ENCODE measurements at regions not wholly inside any gene's neighbourhood (a gene's known extent, or its start where the extent isn't known, plus 50 kb on each side); places are given as distances from the start of the nearest gene placed in this dataset.

GRCh38 chr17:77425348-77425747 lies 284.6 kb downstream of the SEC14L1 start:
- H3K9ac ChIP-seq, result no peak overlapping the region

DNA sequence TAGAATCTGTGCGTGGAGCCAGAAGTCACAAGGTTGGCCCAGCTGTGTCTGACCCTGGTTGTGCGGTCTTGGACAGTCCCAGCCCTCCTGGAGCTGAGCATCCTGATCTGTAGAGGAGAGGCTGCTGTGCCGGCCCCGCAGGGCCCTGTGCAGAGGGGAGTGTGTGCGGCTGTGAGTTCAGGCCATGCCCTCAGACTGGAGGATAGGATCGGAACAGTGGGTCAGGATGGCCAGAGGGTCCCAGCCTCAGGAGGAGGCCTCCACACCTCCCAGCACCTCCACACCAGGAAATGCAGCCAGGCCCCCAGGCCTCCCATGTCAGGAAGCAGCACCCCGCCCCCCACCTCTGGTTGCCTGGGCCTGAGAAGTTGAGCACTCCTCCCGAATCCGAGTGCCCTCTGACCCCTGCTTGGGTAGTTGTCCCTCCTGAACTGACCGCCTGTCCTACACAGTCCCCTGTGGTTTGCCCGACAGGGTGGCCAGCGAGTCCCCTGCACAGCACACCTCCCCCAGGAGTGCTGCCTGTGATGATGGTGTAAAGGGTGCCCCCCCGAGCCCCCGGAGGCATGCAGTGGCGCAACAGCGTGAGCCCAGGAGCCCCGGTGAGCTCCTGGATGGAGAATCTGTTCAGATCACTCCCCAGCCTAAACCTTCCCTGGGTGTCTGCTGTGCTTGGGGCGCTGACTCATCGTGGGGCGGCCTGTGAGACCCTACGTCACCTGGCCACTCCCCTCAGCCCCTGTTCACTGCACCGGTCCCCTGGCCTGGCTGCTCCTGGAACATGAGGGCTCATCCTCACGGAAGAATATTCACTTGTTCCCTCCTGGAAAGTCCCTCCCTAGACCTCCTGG lies 285.2 kb downstream of the SEC14L1 start:
- H2AFZ ChIP-seq (ENCODE audit: low read depth), result no peak overlapping the region
- H3K4me2 ChIP-seq, result no peak overlapping the region
- H3K27ac ChIP-seq, result no peak overlapping the region
- TF ChIP-seq, protein P1, sequence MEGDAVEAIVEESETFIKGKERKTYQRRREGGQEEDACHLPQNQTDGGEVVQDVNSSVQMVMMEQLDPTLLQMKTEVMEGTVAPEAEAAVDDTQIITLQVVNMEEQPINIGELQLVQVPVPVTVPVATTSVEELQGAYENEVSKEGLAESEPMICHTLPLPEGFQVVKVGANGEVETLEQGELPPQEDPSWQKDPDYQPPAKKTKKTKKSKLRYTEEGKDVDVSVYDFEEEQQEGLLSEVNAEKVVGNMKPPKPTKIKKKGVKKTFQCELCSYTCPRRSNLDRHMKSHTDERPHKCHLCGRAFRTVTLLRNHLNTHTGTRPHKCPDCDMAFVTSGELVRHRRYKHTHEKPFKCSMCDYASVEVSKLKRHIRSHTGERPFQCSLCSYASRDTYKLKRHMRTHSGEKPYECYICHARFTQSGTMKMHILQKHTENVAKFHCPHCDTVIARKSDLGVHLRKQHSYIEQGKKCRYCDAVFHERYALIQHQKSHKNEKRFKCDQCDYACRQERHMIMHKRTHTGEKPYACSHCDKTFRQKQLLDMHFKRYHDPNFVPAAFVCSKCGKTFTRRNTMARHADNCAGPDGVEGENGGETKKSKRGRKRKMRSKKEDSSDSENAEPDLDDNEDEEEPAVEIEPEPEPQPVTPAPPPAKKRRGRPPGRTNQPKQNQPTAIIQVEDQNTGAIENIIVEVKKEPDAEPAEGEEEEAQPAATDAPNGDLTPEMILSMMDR (conservative IDR thresholded peaks at IDR 0.05; ENCODE audit: low read depth, low read length), result no peak
- no peak overlapping the region for H3K9ac ChIP-seq
- 0 out of 2 replicates have a peak, but pooled peaks cover 5% of the 10 kb centered on the region for H4K20me1 ChIP-seq (ENCODE audit: insufficient read depth)
- no peaks in the 10 kb centered on the region for H3K27me3 ChIP-seq (ENCODE audit: insufficient read depth, low read depth)
- H3K4me3 ChIP-seq (IDR thresholded peaks at IDR 0.05; ENCODE audit: insufficient read depth, low read depth, low read length), result no peak overlapping the region
- peaks cover 88% of the 10 kb centered on the region for H3K79me2 ChIP-seq (ENCODE audit: insufficient read depth, low read depth)
- no peaks in the 10 kb centered on the region for H3K36me3 ChIP-seq (ENCODE audit: insufficient read depth)
- peaks cover 47% of the 10 kb centered on the region for H3K4me1 ChIP-seq (ENCODE audit: low read depth, poor library complexity, severe bottlenecking)

More at GRCh38 chr17:77425348-77425747, 284.6 kb downstream of the SEC14L1 start:
- Histone ChIP-seq H3K27me3 (ENCODE audit: insufficient read depth, low read depth) (no peaks in the 10 kb centered on the region), H3K79me2 (ENCODE audit: insufficient read depth, low read depth) (peaks cover 88% of the 10 kb centered on the region), H4K20me1 (ENCODE audit: insufficient read depth) (0 out of 2 replicates have a peak, but pooled peaks cover 4% of the 10 kb centered on the region), H3K4me1 (ENCODE audit: low read depth, poor library complexity, severe bottlenecking) (peaks cover 46% of the 10 kb centered on the region), H3K27ac (no peak overlapping the region), H2AFZ (ENCODE audit: low read depth) (no peak overlapping the region), H3K4me3 (IDR thresholded peaks at IDR 0.05; ENCODE audit: insufficient read depth, low read depth, low read length) (no peak overlapping the region), H3K36me3 (ENCODE audit: insufficient read depth) (no peaks in the 10 kb centered on the region), H3K4me2 (no peak overlapping the region)
- TF ChIP-seq, protein P1 (conservative IDR thresholded peaks at IDR 0.05; ENCODE audit: low read depth, low read length), result no peak

- TF ChIP-seq, protein P1 (conservative IDR thresholded peaks at IDR 0.05; ENCODE audit: low read depth, low read length), result no peak
- Histone ChIP-seq H3K36me3 (ENCODE audit: insufficient read depth) (no peaks in the 10 kb centered on the region), H3K27me3 (ENCODE audit: insufficient read depth, low read depth) (no peaks in the 10 kb centered on the region), H3K27ac (no peak overlapping the region; the same call in 1 of the 2 replicates), H2AFZ (ENCODE audit: low read depth) (no peak overlapping the region), H3K4me1 (ENCODE audit: low read depth, poor library complexity, severe bottlenecking) (peaks cover 53% of the 10 kb centered on the region), H3K4me2 (no peak overlapping the region), H3K4me3 (IDR thresholded peaks at IDR 0.05; ENCODE audit: insufficient read depth, low read depth, low read length) (no peak overlapping the region), H3K79me2 (ENCODE audit: insufficient read depth, low read depth) (peaks cover 88% of the 10 kb centered on the region), H4K20me1 (ENCODE audit: insufficient read depth) (0 out of 2 replicates have a peak, but pooled peaks cover 10% of the 10 kb centered on the region), H3K9ac (no peak overlapping the region)
These were observed 286.1 kb downstream of the SEC14L1 start for GRCh38 chr17:77426676-77427386.

GRCh38 chr17:77427391-77427991 lies 286.7 kb downstream of the SEC14L1 start:
- peaks cover 59% of the 10 kb centered on the region for H3K4me1 ChIP-seq (ENCODE audit: low read depth, poor library complexity, severe bottlenecking)
- no peak overlapping the region for H2AFZ ChIP-seq (ENCODE audit: low read depth)
- no peak overlapping the region; the same call in 1 of the 2 replicates for H3K27ac ChIP-seq
- H3K79me2 ChIP-seq (ENCODE audit: insufficient read depth, low read depth), result peaks cover 88% of the 10 kb centered on the region
- 0 out of 2 replicates have a peak, but pooled peaks cover 10% of the 10 kb centered on the region for H4K20me1 ChIP-seq (ENCODE audit: insufficient read depth)
- no peak overlapping the region for H3K4me3 ChIP-seq (IDR thresholded peaks at IDR 0.05; ENCODE audit: insufficient read depth, low read depth, low read length)
- TF ChIP-seq, protein P1 (conservative IDR thresholded peaks at IDR 0.05; ENCODE audit: low read depth, low read length), result no peak
- H3K36me3 ChIP-seq (ENCODE audit: insufficient read depth), result no peaks in the 10 kb centered on the region
- no peak overlapping the region for H3K4me2 ChIP-seq
- H3K9ac ChIP-seq, result no peak overlapping the region
- no peaks in the 10 kb centered on the region for H3K27me3 ChIP-seq (ENCODE audit: insufficient read depth, low read depth)
